Omental fat pad (tissue), 3 donors: ENCODE measurements at regions not wholly inside any gene's neighbourhood (a gene's known extent, or its start where the extent isn't known, plus 50 kb on each side); places are given as distances from the start of the nearest gene placed in this dataset.
"Not testable (repeated sequence)": the region's sequence is repeated elsewhere in the genome, so short reads cannot be mapped to it uniquely, and the experiment has no call there.

Source experiments
- ATAC-seq: fragments of 150-250 bp; one replicate; pipeline ENCODE4 v1.9.1; 2016; ENCODE audit warnings: mild to moderate bottlenecking, moderate library complexity; ENCODE audit not compliant: low FRiP score
- DNase-seq: peaks from one replicate; pipeline ENCODE4 v3.0.0-alpha.2; 2019; ENCODE audit warnings: low spot score
- CTCF ChIP-seq, 3 donors: fragments of 450-650 bp; IDR thresholded peaks; one replicate each; pipeline ENCODE4 v1.5.1; 2016 to 2017; ENCODE audit warnings: antibody characterized with exemption in 3 of 3, mild to moderate bottlenecking in 3 of 3, moderate library complexity in 2 of 3

GRCh38 chr5:116732591-116732990 is 158.0 kb upstream of the SEMA6A start:
- ATAC-seq = no peak
- DNase-seq = no peak
- TF ChIP-seq CTCF (IDR thresholded peaks at IDR 0.05) = no peak

DNA sequence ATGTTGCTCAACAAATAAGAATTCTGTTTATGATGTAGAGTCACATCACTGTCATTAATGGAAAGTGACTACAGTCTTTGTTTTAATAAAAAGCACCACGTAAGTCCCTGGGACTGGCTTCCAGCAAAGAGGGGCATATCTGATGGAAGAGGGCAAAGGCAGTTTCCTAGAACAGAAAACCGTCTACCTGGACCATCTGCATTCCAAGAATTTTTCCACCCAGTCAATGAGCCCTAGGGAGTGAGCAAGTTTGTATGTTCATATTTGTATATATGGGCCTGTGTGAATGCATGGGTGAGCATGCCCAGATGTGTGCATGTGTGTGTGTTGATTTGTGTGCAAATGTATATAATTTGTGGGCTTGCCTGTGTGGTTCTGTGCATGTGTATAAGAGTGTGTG is 156.8 kb upstream of the SEMA6A start:
- no peak for DNase-seq
- ATAC-seq = no peak
- TF ChIP-seq CTCF (IDR thresholded peaks at IDR 0.05) = no peak

DNA sequence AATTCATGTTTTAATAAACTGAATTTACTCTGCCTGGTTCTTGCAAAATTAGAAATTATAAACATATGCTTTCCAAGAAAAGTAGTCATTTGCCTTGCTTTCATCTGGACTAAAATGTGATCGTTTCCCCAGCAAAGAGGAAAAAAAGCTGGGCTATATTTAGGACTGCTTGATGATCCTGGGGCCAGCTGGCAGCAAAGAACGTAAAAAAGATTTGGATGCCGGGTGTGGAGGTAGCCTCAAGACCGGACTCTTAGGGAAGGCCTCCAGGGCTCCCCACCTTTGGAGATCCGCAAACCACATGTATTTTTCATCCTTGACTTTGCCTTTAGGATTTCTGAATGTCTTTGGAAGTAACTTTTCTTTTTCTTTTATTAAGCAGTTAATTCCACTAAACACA is 156.1 kb upstream of the SEMA6A start:
- no peak for DNase-seq
- no peak for TF ChIP-seq CTCF (IDR thresholded peaks at IDR 0.05)
- no peak for ATAC-seq

DNA sequence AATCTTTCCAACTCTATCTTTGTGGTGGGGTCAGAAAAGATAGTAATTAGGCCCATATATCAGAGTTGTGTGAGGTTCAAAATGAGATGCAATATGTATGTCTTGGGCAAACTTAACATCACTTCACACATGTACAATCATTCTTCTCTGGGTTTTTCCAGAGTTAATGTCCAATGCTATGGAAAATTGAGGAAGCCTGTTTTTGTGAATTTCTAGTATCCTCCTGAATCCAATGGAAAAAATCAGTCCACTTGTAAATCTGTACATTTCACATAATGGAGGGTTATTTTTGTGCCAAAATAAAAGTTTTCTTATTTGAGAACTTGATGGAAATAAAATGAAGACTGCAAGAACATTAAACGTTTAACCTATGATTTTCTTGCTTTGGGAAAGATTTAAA is 155.6 kb upstream of the SEMA6A start:
- DNase-seq (no peak), ATAC-seq (no peak)
- no peak for TF ChIP-seq CTCF (IDR thresholded peaks at IDR 0.05)

- no peak for ATAC-seq
- DNase-seq = no peak
- no peak for TF ChIP-seq CTCF (IDR thresholded peaks at IDR 0.05)
Measured at GRCh38 chr5:116727248-116727647, 152.6 kb upstream of the SEMA6A start.

GRCh38 chr5:116726180-116726579 is 151.6 kb upstream of the SEMA6A start:
- ATAC-seq, DNase-seq: not testable (repeated sequence)

- TF ChIP-seq CTCF (IDR thresholded peaks at IDR 0.05) = no peak
- DNase-seq = no peak
- no peak for ATAC-seq
Measured at GRCh38 chr5:116724971-116725370, 150.3 kb upstream of the SEMA6A start.

- TF ChIP-seq CTCF (IDR thresholded peaks at IDR 0.05) = no peak
- DNase-seq = no peak
- no peak for ATAC-seq
Measured at GRCh38 chr5:116722651-116723050, 148.0 kb upstream of the SEMA6A start.
